B cell (primary cell): ENCODE measurements at regions not wholly inside any gene's neighbourhood (a gene's known extent, or its start where the extent isn't known, plus 50 kb on each side); places are given as distances from the start of the nearest gene placed in this dataset.

ENCODE experiments used
- ATAC-seq: fragments of 200-7000 bp; cut with Tn5 transposase; one replicate; pipeline ENCODE4 v1.10.0; 2021; ENCODE audit warnings: low read depth, mild to moderate bottlenecking, moderate number of reproducible peaks, moderate library complexity
- CTCF ChIA-PET: fragments of 350-600 bp; sonication (Branson Sonifier 250); formaldehyde crosslinking; loops from one replicate; lab custom pipeline; 2021; ENCODE audit warnings: antibody characterized with exemption, inconsistent platforms; lab: Charles Lee
- POLR2A ChIA-PET: fragments of 350-600 bp; sonication (Branson Sonifier 250); formaldehyde crosslinking; loops from one replicate; lab custom pipeline; 2021; ENCODE audit warnings: antibody characterized with exemption; lab: Charles Lee
- DNase-seq: peaks from one replicate; pipeline ENCODE4 v3.0.0; 2013
- H2AFZ ChIP-seq: 2 replicates; pipeline ENCODE4 v1.6.1; 2012; ENCODE audit warnings: mild to moderate bottlenecking, low read depth, low read length; ENCODE audit not compliant: insufficient read depth, poor library complexity, severe bottlenecking
- H3K27ac ChIP-seq, 2 donors: 1 replicate in 1 of 2; 2 replicates in 1 of 2; pipeline ENCODE4 v1.5.1; 2012 to 2013; ENCODE audit warnings: low read length in 2 of 2, mild to moderate bottlenecking in 2 of 2, moderate library complexity in 1 of 2
- H3K27me3 ChIP-seq, 4 experiments: fragments of 200-600 bp in 1 of 4; sonication (generic) in 1 of 4; replicated peaks in 1 of 4; 1 replicate in 2 of 4; 2 replicates in 2 of 4; pipeline versions ENCODE4 v1.6.1 to v1.7.0; 2013 to 2016; ENCODE audit warnings: low read length in 3 of 4, mild to moderate bottlenecking in 2 of 4, mixed read lengths in 1 of 4, moderate library complexity in 1 of 4; ENCODE audit not compliant: insufficient read depth in 4 of 4, control insufficient read depth in 3 of 4; ENCODE audit errors: control extremely low read depth in 1 of 4
- H3K36me3 ChIP-seq, 2 experiments: replicated peaks in 1 of 2; 1 replicate in 1 of 2; 2 replicates in 1 of 2; pipeline versions ENCODE4 v1.6.1 to v1.7.1; 2013; ENCODE audit warnings: low read length in 1 of 2; ENCODE audit not compliant: insufficient read depth in 2 of 2, control insufficient read depth in 1 of 2; ENCODE audit errors: control extremely low read depth in 1 of 2, extremely low read depth in 1 of 2
- H3K4me1 ChIP-seq, 2 donors: fragments of 200-600 bp in 1 of 2; sonication (generic) in 1 of 2; 1 replicate in 1 of 2; 2 replicates in 1 of 2; pipeline versions ENCODE4 v1.5.1 to v1.6.1; 2013 to 2017; ENCODE audit warnings: low read length in 2 of 2; ENCODE audit not compliant: control insufficient read depth in 2 of 2, insufficient read depth in 2 of 2
- H3K4me2 ChIP-seq: replicated peaks from 2 replicates; pipeline ENCODE3; 2012; ENCODE audit warnings: mild to moderate bottlenecking, low read depth, low read length; ENCODE audit not compliant: poor library complexity, severe bottlenecking
- H3K4me3 ChIP-seq, 5 experiments: fragments of 200-600 bp in 1 of 5; sonication (generic) in 1 of 5; 1 replicate in 3 of 5; 2 replicates in 2 of 5; pipeline versions ENCODE4 v1.5.1 to v1.7.0; 2011 to 2016; ENCODE audit warnings: low read length in 4 of 5, mild to moderate bottlenecking in 4 of 5, low read depth in 2 of 5, control low read depth in 1 of 5, moderate library complexity in 1 of 5; ENCODE audit not compliant: insufficient read depth in 1 of 5; ENCODE audit errors: control extremely low read depth in 1 of 5, extremely low read depth in 1 of 5
- H3K79me2 ChIP-seq: fragments of 200-600 bp; sonication (generic); one replicate; pipeline ENCODE4 v1.6.0; 2016; ENCODE audit warnings: low read length; ENCODE audit not compliant: control insufficient read depth, insufficient read depth
- H3K9ac ChIP-seq: fragments of 200-600 bp; sonication (generic); 2 replicates; pipeline ENCODE4 v1.6.1; 2017; ENCODE audit warnings: mild to moderate bottlenecking, low read length, moderate library complexity
- H3K9me3 ChIP-seq, 3 donors: one replicate each; pipeline versions ENCODE4 v1.6.1 to v1.7.1; 2013; ENCODE audit warnings: low read length in 2 of 3; ENCODE audit not compliant: control insufficient read depth in 2 of 3, insufficient read depth in 1 of 3; ENCODE audit errors: control extremely low read depth in 1 of 3
- H4K20me1 ChIP-seq: 2 replicates; pipeline ENCODE4 v1.6.0; 2012; ENCODE audit warnings: mild to moderate bottlenecking, low read length; ENCODE audit not compliant: insufficient read depth, control insufficient read depth, poor library complexity, severe bottlenecking
- H3K27ac Mint-ChIP-seq: one replicate; pipeline ENCODE4 v1.8.0; 2021; ENCODE audit warnings: mixed read lengths
- H3K27me3 Mint-ChIP-seq: one replicate; pipeline ENCODE4 v1.8.0; 2021; ENCODE audit warnings: mixed read lengths
- H3K4me1 Mint-ChIP-seq: one replicate; pipeline ENCODE4 v1.8.0; 2021; ENCODE audit warnings: mixed read lengths
- H3K4me3 Mint-ChIP-seq: one replicate; pipeline ENCODE4 v1.8.0; 2021; ENCODE audit warnings: mixed read lengths
- H3K9me3 Mint-ChIP-seq: one replicate; pipeline ENCODE4 v1.8.0; 2022; ENCODE audit warnings: mixed read lengths; ENCODE audit not compliant: insufficient read depth
- EZH2 ChIP-seq: IDR thresholded peaks from 2 replicates; pipeline ENCODE4 v1.6.1; 2012; ENCODE audit warnings: borderline replicate concordance, low read depth, mild to moderate bottlenecking, moderate library complexity, low read length; ENCODE audit not compliant: insufficient read depth, poor library complexity, severe bottlenecking
- WGBS: methylation state at CpG from one replicate; pipeline ENCODE4 v1.1.5; 2013; ENCODE audit warnings: missing lambda C conversion rate; ENCODE audit not compliant: insufficient coverage; 5-methylcytosine and 5-hydroxymethylcytosine counted together
- intact Hi-C: fragments of 100-400 bp; cut with micrococcal nuclease; formaldehyde crosslinking; loops from one replicate; pipeline ENCODE4 v1.10.0; 2022
- TF ChIP-seq, protein P1 (sequence below): fragments of 200-600 bp; IDR thresholded peaks from one replicate; pipeline ENCODE4 v1.8.0; 2022; ENCODE audit warnings: antibody characterized with exemption, mild to moderate bottlenecking

DNA sequence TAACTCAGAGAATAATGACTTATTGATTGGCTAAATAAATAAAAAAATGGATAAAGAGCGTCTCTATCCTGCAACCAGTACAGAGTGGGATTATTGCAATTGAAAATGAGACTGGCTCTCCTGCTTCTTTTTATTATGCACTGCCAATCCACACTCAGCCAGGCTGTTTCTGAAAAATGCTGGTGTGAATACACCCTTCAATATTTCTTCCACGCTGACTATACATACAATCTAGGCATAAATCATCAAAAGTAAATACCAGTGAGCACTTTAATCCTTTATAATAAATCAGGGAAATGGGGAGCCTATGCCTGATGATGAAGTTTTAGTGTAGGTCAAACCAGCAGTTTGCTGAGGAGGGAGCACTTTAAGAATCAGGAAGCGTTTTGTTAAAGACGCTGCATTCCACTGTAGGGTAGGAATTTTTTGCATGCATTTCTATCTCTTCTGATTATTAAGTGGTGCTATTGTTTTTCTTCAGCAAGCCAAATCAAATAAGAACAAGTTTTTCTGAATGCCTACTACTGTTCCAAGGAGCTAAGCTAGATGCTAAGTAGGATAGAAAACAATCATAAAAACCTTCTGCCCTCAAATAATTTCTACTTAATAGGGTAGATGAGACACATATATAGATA lies 781.5 kb downstream of the TBL1XR1 start:
- H3K36me3 ChIP-seq = no peaks in the 10 kb centered on the region
- Mint-ChIP-seq H3K4me1 (no peaks in the 10 kb centered on the region), H3K4me3 (no peak overlapping the region), H3K9me3 (no peaks in the 10 kb centered on the region), H3K27me3 (no peaks in the 10 kb centered on the region), H3K27ac (no peak overlapping the region)
- H3K9me3 ChIP-seq = no peaks in the 10 kb centered on the region
- H2AFZ ChIP-seq = no peak overlapping the region
- TF ChIP-seq, protein P1, sequence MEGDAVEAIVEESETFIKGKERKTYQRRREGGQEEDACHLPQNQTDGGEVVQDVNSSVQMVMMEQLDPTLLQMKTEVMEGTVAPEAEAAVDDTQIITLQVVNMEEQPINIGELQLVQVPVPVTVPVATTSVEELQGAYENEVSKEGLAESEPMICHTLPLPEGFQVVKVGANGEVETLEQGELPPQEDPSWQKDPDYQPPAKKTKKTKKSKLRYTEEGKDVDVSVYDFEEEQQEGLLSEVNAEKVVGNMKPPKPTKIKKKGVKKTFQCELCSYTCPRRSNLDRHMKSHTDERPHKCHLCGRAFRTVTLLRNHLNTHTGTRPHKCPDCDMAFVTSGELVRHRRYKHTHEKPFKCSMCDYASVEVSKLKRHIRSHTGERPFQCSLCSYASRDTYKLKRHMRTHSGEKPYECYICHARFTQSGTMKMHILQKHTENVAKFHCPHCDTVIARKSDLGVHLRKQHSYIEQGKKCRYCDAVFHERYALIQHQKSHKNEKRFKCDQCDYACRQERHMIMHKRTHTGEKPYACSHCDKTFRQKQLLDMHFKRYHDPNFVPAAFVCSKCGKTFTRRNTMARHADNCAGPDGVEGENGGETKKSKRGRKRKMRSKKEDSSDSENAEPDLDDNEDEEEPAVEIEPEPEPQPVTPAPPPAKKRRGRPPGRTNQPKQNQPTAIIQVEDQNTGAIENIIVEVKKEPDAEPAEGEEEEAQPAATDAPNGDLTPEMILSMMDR = no peak
- no peak for TF ChIP-seq EZH2
- no peak overlapping the region for H3K4me2 ChIP-seq
- no peak overlapping the region for H3K4me3 ChIP-seq
- no peak overlapping the region for H3K9ac ChIP-seq
- no peak for ATAC-seq
- no peaks in the 10 kb centered on the region for H3K27me3 ChIP-seq
- H3K27ac ChIP-seq = no peak overlapping the region
- no peaks in the 10 kb centered on the region for H4K20me1 ChIP-seq
- ChIA-PET POLR2A (no interaction called here), CTCF (no interaction called here)
- no peak for DNase-seq
- WGBS = no CpG with 5 or more reads among the region's 4 CpGs
- intact Hi-C loops = no loop called here
- H3K4me1 ChIP-seq = no peaks in the 10 kb centered on the region
- no peaks in the 10 kb centered on the region for H3K79me2 ChIP-seq

DNA sequence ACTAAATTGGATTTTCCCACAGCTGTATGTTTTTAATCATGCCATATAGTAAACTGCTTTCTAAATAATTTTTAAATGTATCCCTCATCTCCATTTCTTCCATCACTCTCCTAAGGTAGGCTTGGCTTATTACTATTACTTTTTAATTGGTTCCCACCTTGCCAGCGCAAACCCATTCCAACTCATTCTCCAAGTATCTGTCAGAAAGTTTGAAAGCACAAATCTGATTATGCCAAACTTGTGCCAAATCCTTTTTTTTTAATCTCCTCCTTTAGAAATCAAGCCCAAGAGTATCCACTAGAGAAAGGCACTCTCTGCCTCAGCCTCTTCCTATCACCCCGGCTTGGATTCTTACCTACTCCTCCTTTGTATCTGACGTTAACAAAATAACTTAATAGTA lies 784.5 kb downstream of the TBL1XR1 start:
- H3K79me2 ChIP-seq = no peaks in the 10 kb centered on the region
- DNase-seq = no peak
- H4K20me1 ChIP-seq = no peaks in the 10 kb centered on the region
- no peak overlapping the region for H2AFZ ChIP-seq
- Mint-ChIP-seq H3K4me1 (no peaks in the 10 kb centered on the region), H3K27me3 (no peaks in the 10 kb centered on the region), H3K4me3 (no peak overlapping the region), H3K27ac (no peak overlapping the region), H3K9me3 (no peaks in the 10 kb centered on the region)
- H3K4me1 ChIP-seq = no peaks in the 10 kb centered on the region
- no peak overlapping the region for H3K4me3 ChIP-seq
- no peaks in the 10 kb centered on the region for H3K36me3 ChIP-seq
- POLR2A ChIA-PET = no interaction called here
- no peaks in the 10 kb centered on the region for H3K9me3 ChIP-seq
- H3K27ac ChIP-seq = no peak overlapping the region
- TF ChIP-seq, protein P1 = no peak
- TF ChIP-seq EZH2 = no peak
- no peaks in the 10 kb centered on the region for H3K27me3 ChIP-seq
- no peak overlapping the region for H3K9ac ChIP-seq
- CTCF ChIA-PET = no interaction called here
- no peak overlapping the region for H3K4me2 ChIP-seq
- WGBS = 100% methylated on average over 1 of the region's 3 CpGs
- ATAC-seq = no peak
- intact Hi-C loops = no loop called here
